ENCODE measurements at regions not wholly inside any gene's neighbourhood (a gene's known extent, or its start where the extent isn't known, plus 50 kb on each side); places are given as distances from the start of the nearest gene placed in this dataset.

DNA sequence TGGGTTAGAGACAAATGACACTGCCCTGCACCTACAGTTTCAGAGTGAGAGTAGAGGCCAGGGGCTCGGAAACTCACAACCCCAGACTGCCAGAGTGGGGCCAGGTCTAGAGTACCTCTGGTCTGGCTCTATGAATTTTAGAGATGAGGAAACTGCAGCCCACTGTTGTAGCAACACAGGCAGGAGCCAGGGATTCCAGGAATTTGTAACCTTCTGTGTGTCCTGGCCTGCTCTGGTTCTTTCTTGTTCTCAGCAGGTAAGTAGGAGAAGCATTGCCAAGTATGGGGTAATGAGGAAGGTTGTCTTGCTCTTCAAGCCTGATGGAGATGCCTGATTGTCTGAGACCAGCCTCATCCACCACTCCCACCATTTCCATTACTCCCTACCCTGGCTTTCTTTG lies 221.8 kb downstream of the UACA start:
- no peak for TF ChIP-seq CTCF (IDR thresholded peaks at IDR 0.05; ENCODE audit: control extremely low read depth, extremely low read depth, low read depth, missing control alignments)
- CTCF ChIA-PET: interaction anchor here (1.3 kb wide), 1 partner anchor 14 kb away, joined by 3 read pairs; no protein-coding TSS in a partner anchor
- no peak for DNase-seq (ENCODE audit: extremely low spot score)
- POLR2A ChIA-PET: no interaction called here

GRCh38 chr15:70539912-70540530 lies 223.3 kb downstream of the UACA start:
- ChIA-PET POLR2A (no interaction called here), CTCF (interaction anchor here (1.3 to 1.4 kb wide), 2 partner anchors 52 to 73 kb away, joined by 3 read pairs; no protein-coding TSS in a partner anchor)
- TF ChIP-seq CTCF (IDR thresholded peaks at IDR 0.05; ENCODE audit: control extremely low read depth, extremely low read depth, low read depth, missing control alignments): no peak
- DNase-seq (ENCODE audit: extremely low spot score): no peak

- CTCF ChIA-PET: interaction anchor here (1.4 kb wide), 1 partner anchor 51 kb away, joined by 3 read pairs; no protein-coding TSS in a partner anchor
- POLR2A ChIA-PET: no interaction called here
- TF ChIP-seq CTCF (IDR thresholded peaks at IDR 0.05; ENCODE audit: control extremely low read depth, extremely low read depth, low read depth, missing control alignments): no peak
- no peak for DNase-seq (ENCODE audit: extremely low spot score)
Measured at GRCh38 chr15:70539409-70539808, 223.9 kb downstream of the UACA start.

GRCh38 chr15:70538278-70538677 lies 225.1 kb downstream of the UACA start:
- DNase-seq (ENCODE audit: extremely low spot score): no peak
- ChIA-PET CTCF (interaction anchor here (1.2 kb wide), 1 partner anchor 273 kb away, joined by 3 read pairs; no protein-coding TSS in a partner anchor), POLR2A (no interaction called here)
- TF ChIP-seq CTCF (IDR thresholded peaks at IDR 0.05; ENCODE audit: control extremely low read depth, extremely low read depth, low read depth, missing control alignments): no peak

GRCh38 chr15:70535955-70536338 lies 227.4 kb downstream of the UACA start:
- POLR2A ChIA-PET: no interaction called here
- DNase-seq (ENCODE audit: extremely low spot score): no peak
- no peak for TF ChIP-seq CTCF (IDR thresholded peaks at IDR 0.05; ENCODE audit: control extremely low read depth, extremely low read depth, low read depth, missing control alignments)
- CTCF ChIA-PET: interaction anchor here (1.2 to 3.1 kb wide), 5 partner anchors 8 to 69 kb away, joined by 4 to 9 read pairs (median 7); no protein-coding TSS in a partner anchor

- ChIA-PET CTCF (interaction anchor here (0.9 to 3.1 kb wide), 12 partner anchors 8 to 1073 kb away, joined by 3 to 9 read pairs (median 4); no protein-coding TSS in a partner anchor), POLR2A (no interaction called here)
- no peak for TF ChIP-seq CTCF (IDR thresholded peaks at IDR 0.05; ENCODE audit: control extremely low read depth, extremely low read depth, low read depth, missing control alignments)
- peak; percentile 40 for DNase-seq (ENCODE audit: extremely low spot score)
Measured at GRCh38 chr15:70535071-70535954, 228.0 kb downstream of the UACA start.

Data from GM10248 (cell line).